ENCODE measurements at regions not wholly inside any gene's neighbourhood (a gene's known extent, or its start where the extent isn't known, plus 50 kb on each side); places are given as distances from the start of the nearest gene placed in this dataset.

- Histone ChIP-seq H3F3A (ENCODE audit: low read length, unreplicated experiment) (no peaks in the 10 kb centered on the region), H3K9me3 (ENCODE audit: low read length) (no peaks in the 10 kb centered on the region), H2AFZ (ENCODE audit: low read length) (no peak overlapping the region), H3K36me3 (ENCODE audit: low read depth, low read length) (no peaks in the 10 kb centered on the region), H3K79me2 (ENCODE audit: low read length) (no peaks in the 10 kb centered on the region), H3K9ac (ENCODE audit: low read length) (no peak overlapping the region), H3K4me1 (ENCODE audit: insufficient read depth, low read length) (0 out of 2 replicates have a peak, but pooled peaks cover 4% of the 10 kb centered on the region), H3K27me3 (ENCODE audit: low read length) (no peaks in the 10 kb centered on the region), H3K9me2 (replicated peaks; ENCODE audit: low read length) (no peaks in the 10 kb centered on the region), H4K20me1 (ENCODE audit: low read length) (no peaks in the 10 kb centered on the region), H3K4me2 (ENCODE audit: low read length) (no peak overlapping the region), H3K4me3 (ENCODE audit: low read length) (no peak overlapping the region), H3K27ac (ENCODE audit: low read length) (no peak overlapping the region)
- POLR2A ChIA-PET (ENCODE audit: unreplicated experiment): no interaction called here
- no TSS peak for BruUV-seq (replicated peaks)
- TF ChIP-seq EZH2phosphoT487 (IDR thresholded peaks at IDR 0.05; ENCODE audit: borderline replicate concordance, low read length) (no peak), EZH2 (IDR thresholded peaks at IDR 0.05; ENCODE audit: low read length, unreplicated experiment) (no peak), CTCF (conservative IDR thresholded peaks at IDR 0.05; ENCODE audit: low read depth, low read length) (no peak)
- CTCF ChIA-PET: no interaction called here
- intact Hi-C loops (cut with micrococcal nuclease): no loop called here
- no peak for ATAC-seq
- DNase-seq: no peak
Observed at GRCh38 chr18:22018366-22018765, 151.0 kb upstream of the GATA6 start.

DNA sequence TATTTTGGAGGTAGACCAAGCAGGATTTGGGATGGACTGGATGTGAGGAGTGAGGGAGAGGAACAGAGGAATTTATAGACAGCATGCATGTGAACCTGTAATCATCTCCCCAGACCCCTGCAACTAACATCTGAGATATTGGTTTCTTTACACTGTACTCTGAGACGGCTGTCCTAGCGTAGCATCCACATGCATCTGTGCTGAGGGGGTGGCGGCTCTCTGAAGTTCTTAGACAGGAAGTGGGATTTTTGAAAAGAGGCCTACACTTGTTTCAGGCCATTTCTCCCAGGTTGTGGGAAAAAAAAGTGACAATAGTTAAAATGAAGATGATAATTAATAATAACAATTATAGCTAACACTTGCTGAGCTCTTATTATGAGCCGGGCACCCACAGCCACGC is 150.2 kb upstream of the GATA6 start:
- no peak overlapping the region for H2AFZ ChIP-seq (ENCODE audit: low read length)
- H3K4me3 ChIP-seq (ENCODE audit: low read length): no peak overlapping the region
- no peak for ATAC-seq
- H4K20me1 ChIP-seq (ENCODE audit: low read length): no peaks in the 10 kb centered on the region
- H3K79me2 ChIP-seq (ENCODE audit: low read length): no peaks in the 10 kb centered on the region
- H3K9me3 ChIP-seq (ENCODE audit: low read length): no peaks in the 10 kb centered on the region
- no peak for DNase-seq
- BruUV-seq (replicated peaks): no TSS peak
- H3K4me2 ChIP-seq (ENCODE audit: low read length): no peak overlapping the region
- no peaks in the 10 kb centered on the region for H3K36me3 ChIP-seq (ENCODE audit: low read depth, low read length)
- ChIA-PET POLR2A (ENCODE audit: unreplicated experiment) (no interaction called here), CTCF (no interaction called here)
- 0 out of 2 replicates have a peak, but pooled peaks cover 4% of the 10 kb centered on the region for H3K4me1 ChIP-seq (ENCODE audit: insufficient read depth, low read length)
- no peak overlapping the region for H3K27ac ChIP-seq (ENCODE audit: low read length)
- H3K9ac ChIP-seq (ENCODE audit: low read length): no peak overlapping the region
- no peak for TF ChIP-seq EZH2 (IDR thresholded peaks at IDR 0.05; ENCODE audit: low read length, unreplicated experiment)
- no peak for TF ChIP-seq EZH2phosphoT487 (IDR thresholded peaks at IDR 0.05; ENCODE audit: borderline replicate concordance, low read length)
- no peak for TF ChIP-seq CTCF (conservative IDR thresholded peaks at IDR 0.05; ENCODE audit: low read depth, low read length)
- intact Hi-C loops (cut with micrococcal nuclease): no loop called here
- no peaks in the 10 kb centered on the region for H3K27me3 ChIP-seq (ENCODE audit: low read length)
- H3K9me2 ChIP-seq (replicated peaks; ENCODE audit: low read length): no peaks in the 10 kb centered on the region
- H3F3A ChIP-seq (ENCODE audit: low read length, unreplicated experiment): no peaks in the 10 kb centered on the region

DNA sequence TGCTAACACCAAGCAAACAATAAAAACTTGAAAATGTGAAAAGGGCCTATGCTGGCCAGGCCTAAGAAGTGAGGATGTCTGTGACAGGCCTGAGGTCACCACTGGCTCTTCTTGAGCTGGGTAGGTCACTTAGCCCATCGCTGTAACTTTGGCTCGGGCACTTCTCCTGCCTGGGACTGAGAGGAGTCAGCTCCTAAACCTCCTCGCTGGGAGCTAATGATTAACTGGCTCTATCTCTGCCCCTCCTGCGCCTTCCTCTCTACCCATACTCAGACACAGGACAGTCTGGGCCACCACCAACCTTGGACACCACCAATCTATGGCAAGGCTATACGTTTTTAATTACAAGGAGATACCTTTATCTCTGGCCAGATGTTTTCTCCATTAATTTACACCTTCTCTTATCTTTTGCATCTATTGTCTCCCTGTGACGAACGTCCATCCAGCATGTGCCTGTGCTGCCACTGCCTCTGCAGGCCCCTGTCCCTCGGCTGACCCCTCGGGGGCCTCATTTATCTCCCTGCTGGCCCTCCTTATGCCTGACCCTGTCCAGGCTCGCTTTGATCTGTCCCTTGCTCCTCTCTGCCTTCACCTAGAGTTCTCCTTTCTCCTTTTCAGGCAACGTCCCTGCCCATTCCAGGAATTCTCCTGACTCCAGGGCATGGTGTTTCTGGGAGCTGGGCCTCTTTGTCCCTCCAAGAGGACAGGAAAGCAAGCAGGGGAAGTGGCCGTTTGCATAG is 149.1 kb upstream of the GATA6 start:
- Histone ChIP-seq H3K4me1 (ENCODE audit: insufficient read depth, low read length) (0 out of 2 replicates have a peak, but pooled peaks cover under 1% of the 10 kb centered on the region), H3K9me2 (replicated peaks; ENCODE audit: low read length) (no peaks in the 10 kb centered on the region), H3K4me3 (ENCODE audit: low read length) (no peak overlapping the region), H3K9ac (ENCODE audit: low read length) (no peak overlapping the region), H3K27me3 (ENCODE audit: low read length) (no peaks in the 10 kb centered on the region), H2AFZ (ENCODE audit: low read length) (no peak overlapping the region), H3K4me2 (ENCODE audit: low read length) (no peak overlapping the region), H3K9me3 (ENCODE audit: low read length) (no peaks in the 10 kb centered on the region), H3K36me3 (ENCODE audit: low read depth, low read length) (no peaks in the 10 kb centered on the region), H3F3A (ENCODE audit: low read length, unreplicated experiment) (no peaks in the 10 kb centered on the region), H3K27ac (ENCODE audit: low read length) (no peak overlapping the region), H3K79me2 (ENCODE audit: low read length) (no peaks in the 10 kb centered on the region), H4K20me1 (ENCODE audit: low read length) (no peaks in the 10 kb centered on the region)
- ChIA-PET POLR2A (ENCODE audit: unreplicated experiment) (no interaction called here), CTCF (no interaction called here)
- intact Hi-C loops (cut with micrococcal nuclease): no loop called here
- no TSS peak for BruUV-seq (replicated peaks)
- no peak for ATAC-seq
- TF ChIP-seq CTCF (conservative IDR thresholded peaks at IDR 0.05; ENCODE audit: low read depth, low read length) (no peak), EZH2phosphoT487 (IDR thresholded peaks at IDR 0.05; ENCODE audit: borderline replicate concordance, low read length) (no peak), EZH2 (IDR thresholded peaks at IDR 0.05; ENCODE audit: low read length, unreplicated experiment) (no peak)
- no peak for DNase-seq
